ENCODE measurements at regions not wholly inside any gene's neighbourhood (a gene's known extent, or its start where the extent isn't known, plus 50 kb on each side); places are given as distances from the start of the nearest gene placed in this dataset.

DNA sequence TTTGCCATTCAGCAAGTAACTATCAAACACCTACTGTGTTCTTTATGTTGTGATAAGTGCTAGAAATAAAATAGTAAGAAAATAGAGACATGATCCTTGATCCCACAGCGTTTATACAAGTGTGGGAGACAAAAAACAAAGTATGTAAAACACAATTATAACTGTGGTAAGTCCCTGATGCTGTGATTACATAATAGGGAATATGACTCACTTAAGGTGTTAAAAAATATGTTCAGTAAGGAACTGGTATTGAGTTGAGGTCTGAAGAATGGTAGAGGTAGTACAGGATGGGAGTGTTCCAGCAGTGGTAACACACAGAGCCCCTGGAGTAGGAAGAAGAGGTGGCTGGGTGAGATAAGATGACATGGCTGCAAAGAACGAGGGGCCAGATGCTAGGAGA lies 132.1 kb upstream of the TMC3 start:
- H3K79me1 ChIP-seq (replicated peaks; ENCODE audit: low read length, poor library complexity, severe bottlenecking): no peaks in the 10 kb centered on the region
- H3K4me1 ChIP-seq (ENCODE audit: control insufficient read depth, insufficient read depth, low read depth, low read length): no peaks in the 10 kb centered on the region
- no peak overlapping the region for H4K91ac ChIP-seq (ENCODE audit: low read length)
- peaks cover 0 to 26% of the 10 kb centered on the region in 2 experiments for H3K27me3 ChIP-seq (ENCODE audit: control insufficient read depth in 1 of 2, insufficient read depth in 1 of 2, low read length in 2 of 2)
- H2AFZ ChIP-seq (ENCODE audit: low read depth, low read length): no peak overlapping the region
- no peak overlapping the region for H2BK120ac ChIP-seq (ENCODE audit: low read depth, low read length)
- no peak overlapping the region for H3K14ac ChIP-seq (ENCODE audit: low read length in 2 of 2)
- WGBS: 88% methylated on average over 2 of the region's 2 CpGs
- H3K27ac ChIP-seq (ENCODE audit: low read length, poor library complexity, severe bottlenecking): no peak overlapping the region
- DNase-seq: no peak
- H2BK12ac ChIP-seq (ENCODE audit: low read length in 2 of 2): no peak overlapping the region
- H3K23ac ChIP-seq (ENCODE audit: low read length in 2 of 2): no peak overlapping the region
- no peaks in the 10 kb centered on the region for H3K36me3 ChIP-seq (ENCODE audit: control insufficient read depth in 1 of 2, insufficient read depth in 2 of 2, low read depth in 1 of 2, low read length in 2 of 2)
- no peak overlapping the region for H3K4me3 ChIP-seq (ENCODE audit: insufficient read depth in 1 of 2, low read depth in 1 of 2, low read length in 2 of 2)
- H2AK5ac ChIP-seq (ENCODE audit: low read length, severe bottlenecking): no peak overlapping the region
- H3K18ac ChIP-seq (ENCODE audit: low read depth in 1 of 2, low read length in 2 of 2): no peak overlapping the region
- no peak overlapping the region for H3K4ac ChIP-seq (ENCODE audit: low read depth in 1 of 2, low read length in 2 of 2)
- no peak overlapping the region for H2BK15ac ChIP-seq (ENCODE audit: low read depth, poor library complexity, severe bottlenecking)
- H3K9ac ChIP-seq (ENCODE audit: low read length): no peak overlapping the region
- no peak overlapping the region for H2BK5ac ChIP-seq (ENCODE audit: low read depth, low read length, poor library complexity, severe bottlenecking)
- H3K9me3 ChIP-seq (ENCODE audit: control insufficient read depth, low read length): no peaks in the 10 kb centered on the region
- no peak overlapping the region for H4K8ac ChIP-seq (ENCODE audit: low read length)
- H3K4me2 ChIP-seq (ENCODE audit: low read length, poor library complexity, severe bottlenecking): no peak overlapping the region

- Histone ChIP-seq H2AK5ac (ENCODE audit: low read length, severe bottlenecking) (no peak overlapping the region), H3K4me2 (ENCODE audit: low read length, poor library complexity, severe bottlenecking) (no peak overlapping the region), H3K4ac (ENCODE audit: low read depth in 1 of 2, low read length in 2 of 2) (no peak overlapping the region), H3K9me3 (ENCODE audit: control insufficient read depth, low read length) (no peaks in the 10 kb centered on the region), H3K18ac (ENCODE audit: low read depth in 1 of 2, low read length in 2 of 2) (no peak overlapping the region), H2BK5ac (ENCODE audit: low read depth, low read length, poor library complexity, severe bottlenecking) (no peak overlapping the region), H2AFZ (ENCODE audit: low read depth, low read length) (no peak overlapping the region), H3K27ac (ENCODE audit: low read length, poor library complexity, severe bottlenecking) (no peak overlapping the region), H3K79me1 (replicated peaks; ENCODE audit: low read length, poor library complexity, severe bottlenecking) (no peaks in the 10 kb centered on the region), H3K9ac (ENCODE audit: low read length) (no peak overlapping the region), H2BK15ac (ENCODE audit: low read depth, poor library complexity, severe bottlenecking) (no peak overlapping the region), H3K14ac (ENCODE audit: low read length in 2 of 2) (no peak overlapping the region), H3K27me3 (ENCODE audit: control insufficient read depth in 1 of 2, insufficient read depth in 1 of 2, low read length in 2 of 2) (peaks cover 0 to 15% of the 10 kb centered on the region in 2 experiments), H3K4me3 (ENCODE audit: insufficient read depth in 1 of 2, low read depth in 1 of 2, low read length in 2 of 2) (no peak overlapping the region), H3K4me1 (ENCODE audit: control insufficient read depth, insufficient read depth, low read depth, low read length) (no peaks in the 10 kb centered on the region), H3K23ac (ENCODE audit: low read length in 2 of 2) (no peak overlapping the region), H4K8ac (ENCODE audit: low read length) (no peak overlapping the region), H4K91ac (ENCODE audit: low read length) (no peak overlapping the region), H2BK12ac (ENCODE audit: low read length in 2 of 2) (no peak overlapping the region), H2BK120ac (ENCODE audit: low read depth, low read length) (no peak overlapping the region), H3K36me3 (ENCODE audit: control insufficient read depth in 1 of 2, insufficient read depth in 2 of 2, low read depth in 1 of 2, low read length in 2 of 2) (no peaks in the 10 kb centered on the region)
- 38% methylated on average over 1 of the region's 4 CpGs for WGBS
- peak; percentile 29 for DNase-seq
Observed at GRCh38 chr15:81504170-81504905, 130.3 kb upstream of the TMC3 start.

DNA sequence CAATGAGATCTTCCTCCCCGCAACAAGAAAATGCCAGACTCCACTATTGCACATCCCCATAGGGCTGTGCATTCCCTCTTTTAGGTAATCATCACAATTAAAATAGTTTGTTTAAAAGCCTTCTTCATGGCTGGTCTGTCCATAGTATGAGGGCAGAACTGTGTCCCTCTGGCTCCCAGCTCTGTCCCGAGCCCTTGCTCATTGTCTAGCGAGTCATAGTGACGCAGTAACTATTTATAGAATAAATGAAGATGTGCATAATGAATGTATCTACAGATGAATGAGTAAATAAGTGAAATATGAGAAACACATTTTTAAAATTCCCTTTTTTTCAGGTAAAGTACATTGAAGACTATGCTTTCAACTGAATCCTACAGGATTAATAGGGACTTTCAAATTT lies 128.4 kb upstream of the TMC3 start:
- no peak overlapping the region for H3K4ac ChIP-seq (ENCODE audit: low read depth in 1 of 2, low read length in 2 of 2)
- no peak overlapping the region for H4K91ac ChIP-seq (ENCODE audit: low read length)
- no peaks in the 10 kb centered on the region for H3K79me1 ChIP-seq (replicated peaks; ENCODE audit: low read length, poor library complexity, severe bottlenecking)
- no peak overlapping the region for H3K4me2 ChIP-seq (ENCODE audit: low read length, poor library complexity, severe bottlenecking)
- no peak overlapping the region for H3K9ac ChIP-seq (ENCODE audit: low read length)
- H3K4me3 ChIP-seq (ENCODE audit: insufficient read depth in 1 of 2, low read depth in 1 of 2, low read length in 2 of 2): no peak overlapping the region
- DNase-seq: no peak
- no peak overlapping the region for H2BK5ac ChIP-seq (ENCODE audit: low read depth, low read length, poor library complexity, severe bottlenecking)
- no peak overlapping the region for H3K23ac ChIP-seq (ENCODE audit: low read length in 2 of 2)
- no peak overlapping the region for H2AK5ac ChIP-seq (ENCODE audit: low read length, severe bottlenecking)
- no peak overlapping the region for H2BK12ac ChIP-seq (ENCODE audit: low read length in 2 of 2)
- no peak overlapping the region for H4K8ac ChIP-seq (ENCODE audit: low read length)
- no peaks in the 10 kb centered on the region for H3K36me3 ChIP-seq (ENCODE audit: control insufficient read depth in 1 of 2, insufficient read depth in 2 of 2, low read depth in 1 of 2, low read length in 2 of 2)
- H2BK120ac ChIP-seq (ENCODE audit: low read depth, low read length): no peak overlapping the region
- H3K4me1 ChIP-seq (ENCODE audit: control insufficient read depth, insufficient read depth, low read depth, low read length): no peaks in the 10 kb centered on the region
- no peaks in the 10 kb centered on the region for H3K9me3 ChIP-seq (ENCODE audit: control insufficient read depth, low read length)
- H2AFZ ChIP-seq (ENCODE audit: low read depth, low read length): no peak overlapping the region
- no peak overlapping the region for H2BK15ac ChIP-seq (ENCODE audit: low read depth, poor library complexity, severe bottlenecking)
- H3K18ac ChIP-seq (ENCODE audit: low read depth in 1 of 2, low read length in 2 of 2): no peak overlapping the region
- H3K27ac ChIP-seq (ENCODE audit: low read length, poor library complexity, severe bottlenecking): no peak overlapping the region
- H3K14ac ChIP-seq (ENCODE audit: low read length in 2 of 2): no peak overlapping the region
- 70% methylated on average over 3 of the region's 4 CpGs for WGBS
- H3K27me3 ChIP-seq (ENCODE audit: control insufficient read depth in 1 of 2, insufficient read depth in 1 of 2, low read length in 2 of 2): peaks cover 0 to 8% of the 10 kb centered on the region in 2 experiments

- no peak overlapping the region for H3K27ac ChIP-seq (ENCODE audit: low read length, poor library complexity, severe bottlenecking)
- H2AFZ ChIP-seq (ENCODE audit: low read depth, low read length): no peak overlapping the region
- no peak overlapping the region for H2BK12ac ChIP-seq (ENCODE audit: low read length in 2 of 2)
- H3K36me3 ChIP-seq (ENCODE audit: control insufficient read depth in 1 of 2, insufficient read depth in 2 of 2, low read depth in 1 of 2, low read length in 2 of 2): no peaks in the 10 kb centered on the region
- H3K23ac ChIP-seq (ENCODE audit: low read length in 2 of 2): no peak overlapping the region
- no peak for DNase-seq
- no peak overlapping the region for H2BK5ac ChIP-seq (ENCODE audit: low read depth, low read length, poor library complexity, severe bottlenecking)
- no peak overlapping the region for H3K18ac ChIP-seq (ENCODE audit: low read depth in 1 of 2, low read length in 2 of 2)
- no peak overlapping the region for H3K4me3 ChIP-seq (ENCODE audit: insufficient read depth in 1 of 2, low read depth in 1 of 2, low read length in 2 of 2)
- H3K27me3 ChIP-seq (ENCODE audit: control insufficient read depth in 1 of 2, insufficient read depth in 1 of 2, low read length in 2 of 2): peaks cover 0 to 24% of the 10 kb centered on the region in 2 experiments
- H3K79me1 ChIP-seq (replicated peaks; ENCODE audit: low read length, poor library complexity, severe bottlenecking): no peaks in the 10 kb centered on the region
- H3K9ac ChIP-seq (ENCODE audit: low read length): no peak overlapping the region
- H3K14ac ChIP-seq (ENCODE audit: low read length in 2 of 2): no peak overlapping the region
- no peaks in the 10 kb centered on the region for H3K4me1 ChIP-seq (ENCODE audit: control insufficient read depth, insufficient read depth, low read depth, low read length)
- no peak overlapping the region for H4K8ac ChIP-seq (ENCODE audit: low read length)
- H4K91ac ChIP-seq (ENCODE audit: low read length): no peak overlapping the region
- H2BK15ac ChIP-seq (ENCODE audit: low read depth, poor library complexity, severe bottlenecking): no peak overlapping the region
- H2BK120ac ChIP-seq (ENCODE audit: low read depth, low read length): no peak overlapping the region
- no peak overlapping the region for H3K4ac ChIP-seq (ENCODE audit: low read depth in 1 of 2, low read length in 2 of 2)
- no peaks in the 10 kb centered on the region for H3K9me3 ChIP-seq (ENCODE audit: control insufficient read depth, low read length)
- no peak overlapping the region for H2AK5ac ChIP-seq (ENCODE audit: low read length, severe bottlenecking)
- H3K4me2 ChIP-seq (ENCODE audit: low read length, poor library complexity, severe bottlenecking): no peak overlapping the region
- WGBS: 81% methylated on average over 2 of the region's 4 CpGs
Observed at GRCh38 chr15:81500081-81500480, 126.1 kb upstream of the TMC3 start.
